NCI-H2107 (cell line): ENCODE measurements at regions not wholly inside any gene's neighbourhood (a gene's known extent, or its start where the extent isn't known, plus 50 kb on each side); places are given as distances from the start of the nearest gene placed in this dataset.

Experiments used
- DNase-seq: peaks from one replicate; lab custom pipeline; 2025; lab: John Stamatoyannopoulos, UW

- DNase-seq, result no peak
These were observed 186.3 kb upstream of the GSE1 start for GRCh38 chr16:85426806-85427205.

GRCh38 chr16:85428168-85428898 is 184.8 kb upstream of the GSE1 start:
- no peak for DNase-seq

GRCh38 chr16:85428899-85429775 is 184.0 kb upstream of the GSE1 start:
- no peak for DNase-seq

GRCh38 chr16:85429776-85430522 is 183.2 kb upstream of the GSE1 start:
- no peak for DNase-seq

GRCh38 chr16:85430523-85431421 is 182.3 kb upstream of the GSE1 start:
- no peak for DNase-seq

GRCh38 chr16:85431431-85432124 is 181.5 kb upstream of the GSE1 start:
- DNase-seq, result no peak

GRCh38 chr16:85432606-85433005 is 180.5 kb upstream of the GSE1 start:
- no peak for DNase-seq

GRCh38 chr16:85433477-85433876 is 179.6 kb upstream of the GSE1 start:
- no peak for DNase-seq

GRCh38 chr16:85435286-85435685 is 177.8 kb upstream of the GSE1 start:
- no peak for DNase-seq

GRCh38 chr16:85435700-85436099 is 177.4 kb upstream of the GSE1 start:
- DNase-seq, result no peak

GRCh38 chr16:85436207-85436606 is 176.9 kb upstream of the GSE1 start:
- DNase-seq, result no peak

GRCh38 chr16:85436636-85437165 is 176.4 kb upstream of the GSE1 start:
- DNase-seq, result no peak

GRCh38 chr16:85437166-85438052 is 175.7 kb upstream of the GSE1 start:
- no peak for DNase-seq

GRCh38 chr16:85438981-85439685 is 174.0 kb upstream of the GSE1 start:
- no peak for DNase-seq

- no peak for DNase-seq
These were observed 172.4 kb upstream of the GSE1 start for GRCh38 chr16:85440744-85441143.

- DNase-seq, result no peak
These were observed 171.8 kb upstream of the GSE1 start for GRCh38 chr16:85441189-85441889.

- no peak for DNase-seq
These were observed 171.0 kb upstream of the GSE1 start for GRCh38 chr16:85441890-85442670.

GRCh38 chr16:85443116-85443515 is 170.0 kb upstream of the GSE1 start:
- DNase-seq, result no peak
